ENCODE measurements at regions not wholly inside any gene's neighbourhood (a gene's known extent, or its start where the extent isn't known, plus 50 kb on each side); places are given as distances from the start of the nearest gene placed in this dataset.

DNA sequence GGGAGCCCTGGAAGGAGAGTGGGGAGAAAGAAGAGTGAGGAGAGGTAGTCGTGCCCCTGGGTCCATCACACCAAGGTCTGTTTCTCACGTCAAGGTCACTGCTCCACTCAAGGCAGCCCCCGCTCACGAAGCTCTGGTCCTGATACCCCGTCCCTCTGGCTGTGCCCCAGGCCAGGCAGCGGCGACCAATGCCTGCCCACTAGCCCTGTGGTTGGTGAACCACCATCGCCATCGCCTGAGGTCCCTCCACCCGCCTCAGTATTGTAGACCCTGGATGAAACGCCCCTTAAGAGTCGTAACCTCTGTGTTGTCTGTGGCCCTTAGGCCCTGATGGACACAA, 378.3 kb upstream of the MYT1L start:
- TF ChIP-seq, protein P1, sequence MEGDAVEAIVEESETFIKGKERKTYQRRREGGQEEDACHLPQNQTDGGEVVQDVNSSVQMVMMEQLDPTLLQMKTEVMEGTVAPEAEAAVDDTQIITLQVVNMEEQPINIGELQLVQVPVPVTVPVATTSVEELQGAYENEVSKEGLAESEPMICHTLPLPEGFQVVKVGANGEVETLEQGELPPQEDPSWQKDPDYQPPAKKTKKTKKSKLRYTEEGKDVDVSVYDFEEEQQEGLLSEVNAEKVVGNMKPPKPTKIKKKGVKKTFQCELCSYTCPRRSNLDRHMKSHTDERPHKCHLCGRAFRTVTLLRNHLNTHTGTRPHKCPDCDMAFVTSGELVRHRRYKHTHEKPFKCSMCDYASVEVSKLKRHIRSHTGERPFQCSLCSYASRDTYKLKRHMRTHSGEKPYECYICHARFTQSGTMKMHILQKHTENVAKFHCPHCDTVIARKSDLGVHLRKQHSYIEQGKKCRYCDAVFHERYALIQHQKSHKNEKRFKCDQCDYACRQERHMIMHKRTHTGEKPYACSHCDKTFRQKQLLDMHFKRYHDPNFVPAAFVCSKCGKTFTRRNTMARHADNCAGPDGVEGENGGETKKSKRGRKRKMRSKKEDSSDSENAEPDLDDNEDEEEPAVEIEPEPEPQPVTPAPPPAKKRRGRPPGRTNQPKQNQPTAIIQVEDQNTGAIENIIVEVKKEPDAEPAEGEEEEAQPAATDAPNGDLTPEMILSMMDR (IDR thresholded peaks at IDR 0.05) = no peak
- TF ChIP-seq POLR2A (IDR thresholded peaks at IDR 0.05) = no peak

Data from uterus (tissue), 2 donors.